Urothelium cell line (cell line): ENCODE measurements at regions not wholly inside any gene's neighbourhood (a gene's known extent, or its start where the extent isn't known, plus 50 kb on each side); places are given as distances from the start of the nearest gene placed in this dataset.

Experiments
- DNase-seq: peaks from one replicate; pipeline ENCODE4 v3.0.0; 2011; ENCODE audit warnings: low spot score, mixed read lengths
- FAIRE-seq: peaks from 2 replicates; lab custom pipeline; 2011; peaks lifted over from hg19 to GRCh38; lab: Jason Lieb, UNC

- FAIRE-seq (no peak), DNase-seq (no peak)
Measured at GRCh38 chr9:135008416-135008815, 79.1 kb upstream of the OLFM1 start.

DNA sequence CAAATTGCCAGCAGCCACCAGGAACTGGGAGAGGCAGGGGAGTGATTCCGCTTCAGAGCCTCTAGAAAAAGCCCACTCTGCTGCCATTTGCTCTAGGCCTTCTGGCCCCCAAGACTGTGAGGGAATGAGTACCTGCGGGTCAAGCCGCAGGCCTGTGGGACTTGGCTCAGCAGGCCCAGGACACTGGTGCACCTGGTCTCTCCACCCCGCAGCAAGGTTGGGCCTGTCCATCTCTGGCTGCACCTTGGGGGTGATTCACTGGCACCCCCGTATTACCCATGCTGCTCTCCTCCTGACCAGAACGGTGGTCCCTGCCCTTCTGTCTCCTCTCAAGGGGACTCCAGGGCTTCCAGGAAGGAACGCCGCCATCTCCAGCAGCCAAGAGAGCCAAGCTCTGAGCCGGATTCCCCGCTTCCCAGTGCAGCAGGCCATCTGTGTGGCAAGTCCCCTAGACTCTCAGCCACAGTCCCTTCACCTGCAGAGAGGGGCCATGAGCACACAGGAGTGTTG, 78.4 kb upstream of the OLFM1 start:
- DNase-seq: no peak
- FAIRE-seq: no peak

- no peak for FAIRE-seq
- DNase-seq: no peak
Measured at GRCh38 chr9:135009794-135010585, 77.5 kb upstream of the OLFM1 start.

DNA sequence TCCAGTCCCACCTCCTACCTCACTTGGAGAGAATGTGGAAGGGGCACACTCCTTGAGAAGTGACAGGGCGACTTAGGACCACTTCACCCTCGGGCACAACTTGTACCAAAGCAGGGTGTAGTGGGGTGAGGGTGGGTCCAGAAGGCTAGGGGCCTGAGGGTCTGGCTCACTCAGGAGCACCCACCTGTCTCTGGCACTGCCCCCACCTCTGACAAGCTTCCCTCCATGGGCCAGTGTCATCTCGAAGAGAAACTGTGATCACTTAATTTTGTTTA, 76.9 kb upstream of the OLFM1 start:
- DNase-seq: no peak
- FAIRE-seq: no peak

DNA sequence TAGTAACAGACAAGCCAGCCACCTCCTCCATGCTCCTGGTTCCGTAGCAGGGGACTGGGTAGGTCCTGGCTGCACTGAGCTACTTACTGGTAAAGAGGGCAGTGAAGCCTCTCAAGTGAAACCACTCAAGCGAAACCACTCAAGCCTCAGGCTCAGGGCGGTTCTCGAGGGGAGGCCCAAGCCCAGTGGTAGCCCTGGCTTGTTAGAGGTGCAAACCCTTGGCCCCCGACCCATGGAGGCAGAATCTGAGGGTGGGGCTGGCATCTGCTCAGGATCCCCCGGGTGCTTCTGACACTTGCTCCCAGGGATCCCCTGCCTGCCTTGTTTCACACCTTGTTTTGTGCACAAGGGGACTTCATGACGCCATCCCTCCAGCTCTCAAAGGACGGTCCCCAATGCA, 76.5 kb upstream of the OLFM1 start:
- no peak for DNase-seq

DNA sequence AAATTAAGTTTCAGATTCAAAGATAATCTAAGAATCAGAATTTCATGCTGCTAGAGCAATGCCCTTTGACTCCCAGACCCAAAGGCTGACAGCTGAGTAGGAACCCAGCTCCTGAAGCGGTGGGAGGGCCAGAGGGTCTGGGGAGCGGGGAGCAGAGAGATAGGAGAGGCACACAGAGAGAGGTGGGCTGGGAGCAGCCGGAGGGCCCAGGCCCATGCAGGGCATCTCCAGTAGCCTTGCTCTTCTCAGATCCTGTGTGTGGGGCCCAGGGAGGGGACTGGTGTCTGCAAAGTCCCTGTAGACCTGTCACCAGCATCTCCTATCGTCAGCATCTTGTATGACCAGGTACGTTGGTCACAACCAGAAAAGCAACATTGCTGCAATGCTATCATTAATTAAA, 75.3 kb upstream of the OLFM1 start:
- no peak for FAIRE-seq

More for the DNA sequence above, 76.5 kb upstream of the OLFM1 start:
- no peak for FAIRE-seq

DNA sequence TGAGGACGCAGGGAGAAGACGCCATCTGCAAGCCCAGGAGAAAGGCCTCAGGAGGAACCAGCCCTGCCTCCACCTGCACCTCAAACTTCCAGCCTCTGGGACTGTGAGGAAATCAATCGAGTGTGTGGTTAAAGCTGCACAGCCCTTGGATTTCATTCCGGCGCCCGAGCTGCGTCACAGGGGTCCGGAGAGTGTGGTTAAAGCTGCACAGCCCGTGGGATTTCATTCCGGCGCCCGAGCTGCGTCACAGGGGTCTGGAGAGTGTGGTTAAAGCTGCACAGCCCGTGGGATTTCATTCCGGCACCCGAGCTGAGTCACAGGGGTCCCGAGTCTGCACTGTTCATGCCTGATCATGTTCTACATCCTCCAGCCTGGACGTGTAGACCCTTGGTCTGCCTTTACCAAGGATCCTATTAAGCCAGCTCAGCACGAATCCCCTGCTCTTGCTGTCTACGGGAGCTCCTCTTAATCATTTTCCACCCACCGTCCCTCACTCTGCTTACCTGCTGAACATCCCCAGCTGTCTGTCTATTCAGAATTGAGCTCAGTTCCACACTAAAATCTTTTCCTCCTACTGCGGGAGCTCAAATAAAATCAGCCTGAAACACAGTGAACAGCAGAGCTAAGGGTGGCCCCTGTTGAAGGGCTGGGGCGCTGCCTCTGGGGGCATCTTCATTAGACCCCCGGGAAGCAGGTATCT, 73.0 kb upstream of the OLFM1 start:
- FAIRE-seq (no peak), DNase-seq (no peak)

More for the DNA sequence above, 75.3 kb upstream of the OLFM1 start:
- DNase-seq: no peak

DNA sequence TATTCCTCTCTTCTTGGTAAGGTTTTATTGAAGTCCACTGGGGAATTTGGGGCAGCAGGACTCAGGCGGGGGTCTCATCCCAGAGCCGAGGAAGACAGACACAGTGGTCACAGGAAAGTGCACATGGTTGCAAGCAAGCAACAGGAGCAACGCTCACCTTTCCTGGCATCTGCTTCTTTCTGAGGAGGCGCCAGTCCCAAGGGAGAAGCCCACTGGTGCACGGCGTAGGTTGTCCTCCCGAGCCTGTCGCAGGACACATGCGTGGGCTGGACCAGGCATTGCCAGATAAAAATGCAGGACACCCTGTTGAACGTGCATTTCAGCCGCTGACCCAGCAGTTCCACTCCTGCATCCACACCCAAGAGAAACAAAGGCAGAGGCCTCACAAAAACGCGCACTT, 72.4 kb upstream of the OLFM1 start:
- DNase-seq (no peak), FAIRE-seq (no peak)

- no peak for FAIRE-seq
- no peak for DNase-seq
Measured at GRCh38 chr9:135015565-135015964, 71.9 kb upstream of the OLFM1 start.

- DNase-seq (no peak), FAIRE-seq (no peak)
Measured at GRCh38 chr9:135016037-135016640, 71.3 kb upstream of the OLFM1 start.

- FAIRE-seq: no peak
- no peak for DNase-seq
Measured at GRCh38 chr9:135016876-135017275, 70.6 kb upstream of the OLFM1 start.

- no peak for DNase-seq
- no peak for FAIRE-seq
Measured at GRCh38 chr9:135017899-135018298, 69.6 kb upstream of the OLFM1 start.

DNA sequence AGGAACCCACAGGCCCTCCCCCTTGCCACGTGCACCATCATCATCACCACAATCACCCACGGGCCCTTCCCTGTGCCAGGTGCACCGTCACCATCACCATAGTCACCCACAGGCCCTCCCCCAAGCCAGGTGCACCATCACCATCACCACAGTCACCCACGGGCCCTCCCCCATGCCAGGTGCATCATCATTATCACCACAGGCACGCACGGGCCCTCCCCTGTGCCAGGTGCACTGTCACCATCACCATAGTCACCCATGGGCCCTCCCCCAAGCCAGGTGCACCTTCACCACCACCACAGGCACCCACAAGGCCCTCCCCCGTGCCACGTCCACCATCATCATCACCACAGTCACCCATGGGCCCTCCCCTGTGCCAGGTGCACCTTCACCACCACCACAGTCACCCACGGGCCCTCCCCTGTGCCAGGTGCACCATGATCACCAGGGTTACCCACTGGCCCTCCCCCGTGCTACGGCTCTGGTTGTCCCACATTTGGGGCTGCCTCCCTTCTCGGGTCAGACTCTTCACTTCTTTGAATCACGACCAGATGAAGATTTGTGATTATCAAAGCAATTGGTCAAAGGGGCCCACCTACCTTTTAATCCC, 69.1 kb upstream of the OLFM1 start:
- no peak for DNase-seq
- no peak for FAIRE-seq

GRCh38 chr9:135019224-135019623, 68.2 kb upstream of the OLFM1 start:
- DNase-seq: no peak
- no peak for FAIRE-seq

DNA sequence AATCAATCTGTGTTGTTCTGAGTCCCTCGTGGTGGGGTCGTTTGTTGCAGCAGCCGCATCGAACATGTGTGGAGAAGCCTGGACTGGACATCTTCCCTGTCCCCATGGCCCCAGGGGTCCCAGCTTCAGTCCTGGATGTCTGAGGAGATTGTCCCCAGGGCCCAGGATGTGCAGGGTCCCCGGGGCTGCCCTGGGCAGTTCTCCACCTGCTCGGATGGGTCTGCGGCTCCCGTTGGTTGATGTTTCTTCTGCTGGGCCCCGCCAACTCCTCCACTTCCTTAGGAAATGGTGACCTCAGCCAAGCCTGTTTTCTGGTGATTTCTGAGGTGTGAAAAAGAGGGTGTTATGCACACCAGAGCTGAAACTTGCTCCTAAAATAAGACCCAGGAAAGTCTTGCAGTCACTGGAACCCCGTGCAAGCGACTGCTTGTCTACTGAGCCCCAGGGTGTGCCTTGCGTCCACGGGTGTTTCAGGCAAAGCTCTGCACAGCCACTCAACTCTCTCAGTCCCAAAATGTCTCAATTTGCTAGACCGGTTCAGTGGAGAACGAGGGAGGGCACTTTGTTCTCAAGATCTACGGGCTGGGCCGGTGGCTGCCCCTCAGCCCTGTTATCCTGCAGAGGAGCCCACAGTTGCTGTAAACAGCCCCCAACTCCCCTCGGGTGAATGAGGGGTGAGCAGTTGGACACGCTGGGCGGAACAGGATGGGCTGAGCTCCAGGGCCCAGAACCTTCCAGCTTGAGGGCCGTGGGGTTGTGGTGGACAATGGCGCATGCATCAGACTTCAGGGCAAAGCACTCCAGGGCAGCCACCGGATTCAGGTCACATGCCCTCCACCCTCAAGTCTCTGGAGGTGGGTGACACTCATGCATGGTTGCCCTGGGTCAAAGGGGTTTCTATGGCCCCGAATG, 66.7 kb upstream of the OLFM1 start:
- DNase-seq (no peak), FAIRE-seq (no peak)

DNA sequence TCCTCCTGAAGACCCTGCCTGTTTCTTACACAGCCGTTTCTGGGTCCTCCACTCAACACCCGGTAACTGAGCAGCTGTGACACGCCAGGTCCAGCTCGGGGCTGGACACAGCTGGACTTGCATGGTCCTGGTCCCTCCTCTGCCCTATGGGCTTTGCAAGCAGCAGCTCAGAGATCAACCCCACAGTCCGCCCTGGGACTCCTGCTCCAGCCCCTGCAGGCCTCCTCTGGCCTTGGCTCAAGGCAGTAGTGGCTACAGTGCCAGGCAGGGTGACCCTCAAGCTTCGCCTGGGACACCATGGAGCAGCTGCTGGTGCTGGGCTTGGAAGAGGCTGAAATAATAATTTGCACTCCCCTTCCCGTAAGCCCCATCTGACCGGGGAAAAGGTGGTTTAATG, 66.1 kb upstream of the OLFM1 start:
- FAIRE-seq: no peak
- DNase-seq: no peak

DNA sequence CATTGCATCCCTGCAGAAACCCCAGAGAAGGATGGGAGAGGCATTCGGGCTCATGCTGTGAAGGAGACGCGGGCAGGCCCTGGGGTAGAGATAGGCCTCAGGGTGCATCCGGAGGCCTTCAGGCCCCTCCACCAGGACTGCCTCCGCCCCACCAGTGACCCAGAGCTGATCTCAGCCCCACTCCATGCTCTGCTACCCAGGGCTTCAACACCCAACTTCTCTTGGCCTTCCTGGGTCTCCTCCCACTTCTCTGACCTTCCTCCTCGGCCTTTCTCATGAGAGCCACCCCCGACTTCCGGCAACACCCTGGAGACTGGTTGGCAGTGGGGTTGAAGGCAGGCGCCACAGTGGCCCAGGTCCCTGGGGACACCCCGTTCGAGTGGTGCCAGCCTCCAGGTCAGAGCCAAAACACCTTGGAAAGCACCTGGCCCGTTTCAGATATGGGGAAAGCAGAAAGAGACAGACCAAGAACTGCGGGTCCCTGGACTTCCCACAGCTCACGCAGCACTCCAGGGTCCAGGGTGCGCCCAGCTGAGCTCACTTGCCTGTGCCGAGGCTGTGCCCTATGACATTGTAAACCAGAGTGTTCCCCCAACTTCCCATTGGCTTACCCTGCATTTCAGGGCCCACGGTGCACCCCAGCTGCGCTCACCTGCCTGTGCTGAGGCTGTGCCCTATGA, 65.1 kb upstream of the OLFM1 start:
- DNase-seq (no peak), FAIRE-seq (no peak)

DNA sequence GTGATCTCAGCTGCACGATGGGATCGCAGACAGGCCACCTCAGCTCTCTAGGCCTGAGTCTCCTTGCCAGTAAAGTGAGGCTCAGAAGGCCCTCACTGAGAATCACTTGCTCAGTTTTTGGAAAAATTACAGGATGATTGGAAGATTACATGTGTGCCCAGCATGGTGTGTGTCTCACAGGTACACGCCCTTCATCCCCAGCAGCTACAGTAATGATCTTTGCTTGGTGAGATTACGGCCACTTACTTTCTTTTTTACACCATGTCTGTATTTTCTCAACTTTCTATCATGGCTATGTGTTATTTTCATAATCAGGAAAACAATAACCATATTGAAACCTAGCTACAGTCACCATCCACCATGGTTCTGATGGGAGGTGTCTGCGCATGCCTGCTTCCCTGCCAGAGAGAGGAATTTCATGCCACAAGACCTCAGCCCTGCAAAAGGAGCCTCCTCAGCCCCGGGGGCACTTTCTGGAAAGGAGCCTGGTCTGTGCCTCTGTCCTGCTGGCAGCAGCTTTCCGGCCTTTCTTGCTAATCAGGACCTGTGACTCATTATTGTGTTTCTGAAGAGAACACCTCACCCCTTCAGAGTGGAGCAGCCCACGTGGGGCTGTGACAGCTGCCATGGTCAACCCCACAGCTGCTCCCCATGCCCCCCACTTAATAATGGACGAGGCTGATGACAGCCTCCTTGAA, 64.2 kb upstream of the OLFM1 start:
- no peak for FAIRE-seq
- peak; percentile 69 for DNase-seq

DNA sequence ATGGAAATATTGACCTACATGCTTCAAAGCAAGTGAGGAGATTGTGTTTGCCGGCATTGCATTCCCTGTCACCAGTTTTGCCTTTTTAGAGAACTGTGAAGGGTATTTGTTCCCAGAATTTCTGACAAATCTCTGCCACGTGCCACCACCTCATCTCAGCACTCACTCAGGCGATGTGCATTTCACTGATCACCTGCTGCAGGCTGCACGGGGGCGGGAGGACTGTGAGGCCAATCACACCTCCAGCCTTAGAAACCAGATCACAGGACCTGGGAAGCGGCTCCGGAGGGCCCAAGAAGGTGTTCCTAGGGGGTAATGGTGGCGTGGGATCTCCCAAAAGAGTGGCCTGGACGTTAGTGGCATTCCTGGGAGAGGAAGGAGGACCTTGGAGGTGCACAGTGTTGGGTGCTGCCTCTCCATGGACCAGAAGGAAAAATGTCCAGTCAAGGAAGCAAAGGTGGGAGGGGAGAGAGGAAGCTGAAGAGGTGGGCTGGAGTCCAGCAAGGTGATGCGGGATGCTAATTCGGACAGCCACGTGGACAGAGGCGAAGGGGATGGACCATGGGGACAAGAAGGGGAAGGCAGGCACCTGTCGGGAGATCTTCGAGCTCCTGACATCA, 63.6 kb upstream of the OLFM1 start:
- DNase-seq (no peak), FAIRE-seq (no peak)
